NCI-H446 (cell line): ENCODE measurements at regions not wholly inside any gene's neighbourhood (a gene's known extent, or its start where the extent isn't known, plus 50 kb on each side); places are given as distances from the start of the nearest gene placed in this dataset.

ENCODE experiments used
- DNase-seq, 2 experiments: peaks; one replicate each; lab custom pipeline; 2025; lab: John Stamatoyannopoulos, UW

DNA sequence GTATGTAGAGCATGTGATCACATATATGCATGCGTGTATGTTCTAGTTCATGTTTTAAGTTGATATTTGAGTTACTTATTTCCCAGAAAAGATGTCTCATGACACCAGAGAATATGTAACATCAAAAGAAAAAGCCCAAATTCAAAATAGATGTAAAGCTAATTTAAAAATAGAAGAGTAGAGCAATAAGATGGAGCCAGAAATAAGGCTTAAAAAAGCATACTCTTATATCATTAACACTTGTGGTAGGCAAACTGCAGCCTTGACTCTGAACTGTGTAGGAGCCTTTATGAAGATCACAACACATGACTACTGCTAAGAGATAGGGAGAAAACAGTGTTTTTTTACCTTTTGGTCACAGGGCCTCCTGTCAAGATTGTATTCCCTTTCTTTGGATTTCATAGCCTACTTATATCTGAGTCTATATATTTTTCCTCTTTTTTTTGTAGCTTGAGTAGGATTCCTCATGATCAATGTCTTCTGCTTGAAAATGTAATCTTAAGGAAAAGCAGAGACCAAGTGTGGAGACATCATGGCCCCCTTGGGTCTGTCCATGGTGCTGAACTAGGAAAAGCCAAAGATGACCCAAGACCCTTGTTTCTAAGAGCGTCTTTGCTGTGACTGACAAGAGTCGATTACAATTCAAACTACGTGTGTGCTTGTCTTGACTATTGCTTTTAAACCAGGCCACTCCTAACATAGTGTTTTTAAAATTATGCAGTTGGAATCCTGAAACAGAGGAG is 390.4 kb downstream of the SHISA9 start:
- no peak for DNase-seq

DNA sequence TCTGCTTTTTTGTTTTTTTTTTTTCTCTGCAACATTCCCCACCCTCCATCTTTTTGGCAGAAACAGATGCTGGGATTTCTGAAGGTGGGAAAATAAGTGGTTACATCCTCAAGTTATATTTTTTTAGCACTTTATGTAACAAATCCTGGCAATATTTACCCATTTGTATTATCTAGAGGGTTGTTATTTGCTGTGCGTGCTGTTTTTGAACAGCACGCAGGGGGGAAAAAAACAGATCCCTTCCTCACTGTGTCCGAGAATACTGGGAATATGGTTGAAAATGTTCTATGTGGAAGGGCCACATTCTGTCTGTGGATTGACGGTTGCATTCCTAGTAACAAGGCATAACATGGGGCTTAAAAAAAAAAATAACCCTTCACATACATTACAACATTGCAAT is 394.8 kb downstream of the SHISA9 start:
- DNase-seq, result no peak

DNA sequence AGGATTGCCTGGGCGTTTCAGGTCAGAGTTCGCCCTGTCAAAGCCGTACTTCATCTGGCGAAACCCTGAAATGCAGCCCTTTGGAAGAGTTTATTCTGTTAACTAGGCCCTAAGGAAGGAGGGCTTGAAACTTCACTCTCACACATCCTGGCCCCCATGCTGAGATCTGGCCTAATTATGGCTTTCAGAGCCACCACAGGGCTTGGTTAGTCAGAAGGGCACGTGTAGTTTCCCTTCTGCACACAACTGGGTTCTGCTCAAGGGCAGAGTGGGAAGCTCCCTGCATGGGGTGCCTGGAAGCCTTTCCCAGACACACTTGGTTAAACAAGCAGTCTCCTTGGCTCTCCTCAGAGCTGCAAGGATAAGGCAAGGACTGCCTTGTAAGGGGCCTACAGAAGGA is 397.3 kb downstream of the SHISA9 start:
- DNase-seq, result no peak

DNA sequence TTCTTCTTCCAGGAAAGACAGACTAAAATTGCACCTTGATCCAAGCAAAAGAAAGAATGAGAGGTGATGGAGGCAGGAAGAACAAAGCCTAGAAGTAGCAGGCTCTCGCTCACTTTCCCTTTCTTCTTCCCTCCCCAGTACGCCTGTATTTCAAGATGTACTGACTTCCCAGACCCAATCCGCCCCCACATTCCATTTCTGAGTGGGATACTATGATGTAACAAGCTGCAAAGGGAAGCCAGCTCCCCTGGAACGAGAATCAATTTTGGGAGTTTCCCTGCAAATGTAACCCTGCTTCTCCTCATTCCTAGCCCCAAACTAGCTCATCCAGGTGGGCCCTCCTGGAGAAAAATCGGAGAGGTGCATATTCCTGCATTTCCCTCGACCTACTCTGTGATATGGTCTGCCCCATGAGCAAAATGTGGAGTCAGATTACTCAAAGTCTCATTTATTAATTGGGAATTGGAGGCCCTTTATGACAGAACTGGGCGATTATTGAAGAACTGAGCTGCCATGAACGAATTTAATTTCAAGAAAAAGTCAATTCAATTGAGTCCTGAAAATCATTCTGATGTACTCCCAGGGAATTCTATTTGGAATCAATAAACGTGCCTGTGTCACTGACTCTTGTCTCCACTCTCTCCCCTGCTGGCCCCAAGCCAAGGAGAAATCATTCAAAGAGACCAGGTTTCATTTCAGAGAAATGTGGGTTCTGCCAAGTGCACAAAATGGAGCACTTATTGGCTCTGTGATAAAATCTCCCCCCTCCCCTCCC is 398.9 kb downstream of the SHISA9 start:
- no peak for DNase-seq

DNA sequence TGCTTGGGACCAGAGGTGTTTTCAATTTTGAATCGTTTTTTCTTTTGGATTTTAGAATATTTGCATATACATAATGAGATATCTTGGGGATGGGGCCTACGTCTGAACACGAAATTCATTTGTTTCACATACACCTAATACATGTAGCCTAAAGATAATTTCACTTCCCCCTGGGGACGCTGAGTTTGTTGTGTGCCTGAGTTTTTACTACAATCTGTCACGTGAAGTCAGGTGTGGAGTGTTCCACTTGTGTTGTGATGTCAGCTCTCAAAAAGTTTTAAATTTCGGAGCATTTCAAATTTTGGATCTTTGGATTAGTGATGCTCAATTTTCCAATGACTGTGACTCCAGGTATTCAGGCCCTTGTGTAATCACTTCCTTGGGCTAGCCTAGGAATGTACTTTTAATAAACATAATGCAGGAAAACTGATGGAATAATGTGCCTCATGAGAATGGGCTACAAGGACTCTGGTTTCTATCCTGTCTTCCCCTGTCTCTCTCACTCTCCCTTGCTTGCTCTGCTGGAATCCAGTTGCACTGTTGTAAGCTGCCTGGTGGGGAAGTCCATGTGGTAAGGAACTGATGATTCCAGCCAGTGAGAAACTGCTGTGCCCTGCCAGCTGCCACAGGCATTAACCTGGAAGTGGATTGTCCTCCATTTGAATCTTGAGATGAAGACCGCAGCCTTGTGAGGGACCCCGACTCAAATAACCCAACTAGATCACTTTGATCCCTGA is 403.8 kb downstream of the SHISA9 start:
- DNase-seq, result no peak

DNA sequence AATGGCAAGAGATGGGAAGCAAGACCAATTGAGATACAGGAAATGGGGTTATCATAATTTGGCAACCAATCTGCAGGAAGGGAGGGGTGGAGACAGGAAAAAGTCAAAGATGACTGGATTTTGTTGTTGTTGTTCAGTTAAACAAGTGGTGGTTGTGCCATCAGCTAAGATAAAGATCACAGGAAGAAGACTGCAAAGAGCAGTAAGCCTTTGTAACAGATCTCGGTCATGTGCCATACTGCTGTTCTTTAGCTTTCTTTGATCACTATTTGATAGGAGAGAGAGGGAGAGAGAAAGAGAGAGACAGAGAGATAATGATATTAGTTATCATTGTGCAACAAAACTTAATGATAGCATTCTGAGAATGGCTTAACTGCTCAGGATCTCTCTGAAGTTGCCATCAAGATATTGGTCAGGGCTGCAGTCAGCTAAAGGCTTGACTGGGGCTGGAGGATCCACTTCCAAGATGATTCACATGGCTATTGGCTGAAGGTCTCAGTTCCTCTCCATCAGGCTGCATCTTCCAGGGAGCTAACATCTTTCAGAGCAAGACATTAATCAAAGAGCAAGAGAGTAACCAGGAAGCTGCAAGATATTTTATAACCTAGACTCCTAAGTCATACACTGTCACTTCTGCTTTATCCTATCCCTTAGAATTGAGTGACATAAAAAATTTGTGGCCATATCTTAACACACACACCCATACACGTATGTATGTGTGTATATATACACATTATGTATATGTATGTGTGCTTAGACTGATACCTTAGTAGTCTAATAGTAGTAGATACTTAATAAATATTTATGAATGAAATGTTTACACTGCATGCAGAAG is 405.0 kb downstream of the SHISA9 start:
- no peak for DNase-seq

DNA sequence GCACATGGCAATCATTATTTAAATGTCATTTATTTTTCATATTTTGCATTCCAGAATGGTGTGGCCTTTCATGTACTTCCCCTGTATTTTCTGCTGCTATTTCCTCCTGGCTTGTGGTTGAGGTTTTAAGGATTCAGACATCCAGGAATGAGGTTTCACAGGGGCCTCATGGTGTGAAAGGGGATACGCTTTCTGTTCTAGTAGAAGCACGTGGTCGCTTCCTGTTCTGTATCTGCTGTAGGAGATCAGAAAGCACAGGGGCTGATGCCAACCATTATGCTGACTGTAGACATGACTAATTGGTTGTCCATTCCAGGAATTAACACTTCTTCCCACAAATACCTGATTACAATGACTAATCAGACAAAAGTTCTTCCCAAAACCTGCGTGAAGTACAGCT is 405.9 kb downstream of the SHISA9 start:
- DNase-seq, result no peak

DNA sequence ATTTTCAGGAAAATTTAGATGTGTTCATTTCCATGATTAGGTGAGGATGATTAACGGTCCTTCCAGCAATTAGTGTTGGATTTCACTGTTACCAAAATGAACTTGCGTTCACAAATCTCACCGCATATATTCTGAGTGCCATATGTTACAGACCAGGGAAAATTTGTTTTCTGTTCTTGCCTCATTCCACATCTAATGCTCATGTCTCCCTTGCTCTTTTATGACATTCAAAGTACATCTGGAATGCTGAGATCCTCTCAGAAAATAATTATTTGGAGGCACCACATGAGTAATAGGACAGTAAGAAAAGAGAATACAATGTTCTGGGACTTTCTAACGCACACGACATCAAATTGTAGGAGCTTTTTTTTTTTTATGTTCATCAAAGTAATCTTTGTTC is 406.5 kb downstream of the SHISA9 start:
- DNase-seq, result no peak

DNA sequence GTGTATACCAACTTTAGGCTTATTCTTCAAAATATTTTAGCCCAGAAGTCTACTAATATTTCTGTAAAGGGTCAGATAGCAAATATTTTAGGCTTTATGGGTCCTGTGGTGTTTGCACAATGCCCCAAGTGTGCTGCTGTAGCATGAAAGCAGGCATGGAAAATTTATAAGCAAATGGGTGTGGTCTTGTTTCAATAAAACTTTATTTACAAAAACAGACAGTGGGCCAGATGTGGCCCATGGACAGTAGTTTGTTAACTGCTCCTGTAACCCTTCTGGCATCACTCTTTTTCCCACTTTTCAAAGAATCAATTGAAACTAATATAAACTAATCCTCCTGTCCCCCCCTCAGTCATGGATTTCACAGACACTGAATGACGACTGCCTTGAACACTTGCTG is 410.7 kb downstream of the SHISA9 start:
- DNase-seq, result no peak

DNA sequence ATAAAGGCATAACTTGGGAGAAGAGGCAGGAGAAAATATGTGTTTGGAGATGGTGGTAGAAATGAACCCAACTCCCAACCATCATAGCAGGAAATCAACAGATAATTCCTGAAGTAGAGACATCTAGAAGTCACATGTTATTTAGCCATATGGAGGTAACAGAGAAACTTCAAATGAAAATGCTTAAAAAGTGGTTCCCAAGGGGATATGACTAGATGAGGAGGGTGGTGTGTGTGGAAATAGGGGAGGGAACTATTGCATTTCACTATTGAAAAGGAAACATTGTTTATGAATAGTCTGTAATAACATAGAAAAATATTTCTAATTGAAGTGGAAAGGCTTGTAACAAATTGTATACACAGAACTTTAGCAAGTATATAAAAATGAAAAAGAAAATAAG is 412.0 kb downstream of the SHISA9 start:
- DNase-seq, result no peak

DNA sequence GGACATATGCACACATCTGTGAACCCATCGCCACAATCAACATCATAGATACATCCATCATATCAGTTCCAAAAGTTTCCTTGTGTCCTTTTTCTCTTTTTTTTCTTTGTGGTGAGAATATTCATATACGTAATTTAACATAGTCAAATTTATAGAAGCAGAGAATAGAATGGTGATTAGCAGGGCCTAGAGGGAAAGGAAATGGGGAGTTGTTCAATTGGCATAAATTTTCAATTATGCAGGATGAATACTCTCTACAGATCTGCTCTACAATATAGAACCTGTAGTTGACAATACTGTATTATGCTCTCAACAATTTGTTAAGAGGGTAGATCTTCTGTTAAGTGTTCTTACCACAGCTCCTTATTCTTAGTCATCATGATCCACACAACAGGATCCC is 413.2 kb downstream of the SHISA9 start:
- DNase-seq, result no peak

DNA sequence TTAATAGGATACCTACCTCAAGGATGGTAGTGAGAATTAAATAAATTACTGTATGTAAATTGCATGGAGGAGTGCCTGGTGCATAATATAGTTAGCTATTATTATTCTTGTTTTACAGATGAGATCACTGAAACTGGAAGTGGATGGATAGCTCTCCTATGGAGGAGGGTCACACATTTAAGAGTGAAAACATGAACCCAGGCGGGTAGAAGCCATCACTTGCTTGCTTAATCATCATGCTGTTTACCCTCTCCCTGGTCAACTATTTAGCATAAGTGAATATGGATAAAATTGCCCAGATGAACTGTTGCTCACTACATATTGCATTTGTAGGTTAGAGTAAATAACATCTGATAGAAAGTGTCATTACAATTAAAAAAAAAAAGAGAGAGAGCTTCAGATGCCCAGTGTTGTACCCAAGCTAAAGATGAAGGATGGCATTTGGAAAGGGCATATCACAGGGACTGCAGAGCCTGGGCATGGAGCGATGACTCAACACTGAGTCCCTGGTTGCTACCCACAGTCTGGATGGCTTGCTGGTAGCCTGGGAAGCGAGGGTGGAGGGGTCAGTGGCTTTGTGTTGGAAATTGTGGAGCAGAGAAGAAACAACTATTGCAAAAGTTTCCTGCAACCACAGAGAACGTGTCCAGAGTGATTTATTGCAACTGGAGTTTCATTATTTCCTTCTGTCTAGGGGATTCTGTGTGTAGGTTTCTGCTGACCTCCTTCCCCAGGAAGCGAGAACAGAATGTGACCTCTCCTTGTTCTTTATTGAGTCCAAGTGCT is 414.4 kb downstream of the SHISA9 start:
- DNase-seq, result no peak

DNA sequence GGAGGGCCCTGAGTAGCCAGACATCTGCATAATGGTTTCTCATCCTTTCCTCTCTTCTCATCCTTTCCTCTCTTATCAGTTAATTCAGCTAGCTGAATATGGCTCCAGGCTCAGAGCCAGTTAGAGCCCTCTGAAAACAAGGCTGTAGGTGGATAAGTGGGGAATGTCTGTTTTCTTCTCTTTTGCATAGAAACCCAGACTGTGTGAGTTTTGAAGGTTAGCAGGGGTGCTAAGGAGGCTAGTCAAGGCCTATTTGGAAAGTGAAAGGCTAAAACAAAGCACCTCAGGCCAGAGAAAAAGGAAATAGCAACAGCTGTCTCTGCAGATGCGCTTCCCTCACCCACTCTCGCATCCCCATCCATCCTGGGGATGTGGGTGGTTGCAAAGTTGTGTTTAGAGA is 420.9 kb downstream of the SHISA9 start:
- DNase-seq, result no peak

DNA sequence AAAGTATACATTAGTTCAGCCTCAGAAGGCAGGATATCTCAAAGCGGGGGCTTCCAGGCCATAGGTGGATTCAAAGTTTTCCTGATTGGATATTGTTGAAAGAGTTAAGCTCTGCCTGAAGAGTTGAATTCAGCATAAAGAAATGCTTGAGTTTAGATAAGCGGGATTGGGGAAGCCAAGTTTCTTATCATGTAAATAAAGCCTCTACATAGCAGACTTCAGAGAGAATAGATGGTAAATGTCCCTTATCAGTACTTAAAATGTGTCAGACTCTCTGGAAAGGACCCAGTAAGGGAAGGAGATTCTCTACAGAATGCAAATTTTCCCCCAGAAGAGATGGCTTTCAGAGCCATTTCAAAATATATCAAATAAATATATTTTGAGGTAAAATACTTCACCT is 423.5 kb downstream of the SHISA9 start:
- no peak for DNase-seq

DNA sequence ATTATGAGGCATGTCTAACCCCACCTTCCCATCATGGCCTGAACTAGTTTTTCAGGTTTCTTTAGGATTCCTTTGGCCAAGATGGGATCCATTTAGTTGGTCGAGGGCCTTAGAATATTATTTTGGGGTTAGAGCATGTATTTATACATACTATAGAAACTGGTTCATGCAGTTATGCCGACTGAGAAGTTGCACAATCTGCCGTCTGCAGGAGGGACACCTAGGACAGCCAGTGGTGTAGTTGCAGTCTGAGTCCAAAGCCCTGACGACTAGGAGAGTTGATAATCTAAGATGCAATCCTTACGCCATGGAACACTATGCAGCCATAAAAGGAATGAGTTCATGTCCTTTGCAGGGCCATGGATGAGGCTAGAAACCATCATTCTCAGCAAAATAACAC is 424.0 kb downstream of the SHISA9 start:
- DNase-seq, result no peak

DNA sequence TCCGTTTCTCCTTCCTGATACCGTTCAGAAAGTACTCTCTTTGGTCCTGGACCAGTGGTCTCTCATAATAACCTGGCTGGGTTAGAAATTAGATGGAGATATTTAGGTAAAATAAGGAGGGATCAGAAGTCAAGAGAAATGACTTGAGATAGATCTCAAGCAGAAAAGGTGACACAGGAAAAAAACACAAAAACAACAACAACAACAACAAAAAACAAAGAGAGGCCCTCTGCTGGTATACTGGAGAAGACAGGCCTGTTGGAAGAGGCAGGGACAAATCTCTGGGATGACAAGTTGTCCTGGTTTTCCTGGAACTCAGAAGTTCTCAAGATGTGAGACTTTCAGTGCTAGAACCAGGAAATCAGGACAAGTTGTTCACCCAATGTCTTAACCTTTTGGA is 430.5 kb downstream of the SHISA9 start:
- no peak for DNase-seq

DNA sequence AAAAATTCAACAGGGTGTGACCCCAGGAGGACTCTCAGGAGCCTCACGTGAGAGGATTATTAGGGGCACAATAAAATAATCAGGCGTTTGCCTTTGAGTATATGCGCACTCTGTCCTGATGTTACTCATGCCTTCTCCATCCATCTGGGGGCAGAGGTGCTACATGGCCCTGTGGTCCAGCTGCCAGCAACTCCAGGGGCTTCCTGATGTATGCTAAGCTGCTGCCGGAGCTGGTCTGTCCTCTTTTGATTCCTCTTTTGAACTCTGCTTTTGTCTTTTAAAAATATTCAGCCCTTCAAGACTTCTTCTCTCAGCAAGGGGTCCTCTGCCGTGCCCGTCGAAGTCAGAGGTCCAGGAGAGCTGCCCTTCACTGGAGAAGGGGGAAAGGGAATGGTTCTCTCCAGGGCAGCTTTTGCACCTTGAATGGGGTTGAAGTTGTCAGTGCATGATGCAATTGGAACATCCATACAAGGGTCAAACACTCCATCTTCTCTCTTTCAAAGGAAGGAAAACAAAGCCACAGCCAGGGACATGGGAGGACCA is 431.4 kb downstream of the SHISA9 start:
- no peak for DNase-seq

DNA sequence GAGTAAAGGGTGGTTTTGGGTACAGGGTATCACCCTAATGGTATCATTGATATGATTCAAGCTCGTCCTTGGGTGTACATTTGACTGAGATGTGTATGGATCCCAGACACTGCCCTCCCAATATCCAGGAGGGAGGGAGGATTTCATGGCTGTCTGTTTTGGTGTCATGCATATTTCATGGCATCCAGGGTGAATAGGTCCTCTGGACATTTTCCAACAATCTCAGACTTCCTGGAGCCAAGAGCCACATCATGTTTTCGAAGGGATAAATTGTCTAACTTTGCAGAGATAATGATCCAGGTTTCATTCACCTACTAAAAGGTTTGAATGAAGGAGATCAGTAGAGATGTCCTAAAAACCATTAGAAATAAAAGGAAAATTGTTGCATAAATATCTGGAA is 431.9 kb downstream of the SHISA9 start:
- DNase-seq, result peak in 1 of 2 experiments; percentile 11

DNA sequence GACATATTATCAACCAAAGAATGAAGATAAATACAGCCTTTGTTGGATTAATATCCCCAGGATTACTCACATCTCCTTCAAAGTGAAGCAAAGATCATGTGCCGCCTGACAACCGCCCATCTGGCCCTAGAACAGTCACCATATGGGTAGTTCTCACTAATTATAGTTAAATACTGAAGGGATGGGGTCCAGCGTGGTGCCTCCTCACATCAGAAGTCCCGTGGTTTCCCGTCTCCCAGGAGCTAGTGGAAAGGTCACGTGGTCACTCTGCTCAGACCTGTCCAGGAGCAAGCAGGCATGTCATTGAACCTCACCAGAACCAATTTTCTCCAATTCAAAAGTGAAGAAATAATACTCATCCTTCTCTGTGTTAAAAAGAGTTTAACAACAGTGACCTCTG is 434.5 kb downstream of the SHISA9 start:
- peak; percentile 11 to 58 for DNase-seq

DNA sequence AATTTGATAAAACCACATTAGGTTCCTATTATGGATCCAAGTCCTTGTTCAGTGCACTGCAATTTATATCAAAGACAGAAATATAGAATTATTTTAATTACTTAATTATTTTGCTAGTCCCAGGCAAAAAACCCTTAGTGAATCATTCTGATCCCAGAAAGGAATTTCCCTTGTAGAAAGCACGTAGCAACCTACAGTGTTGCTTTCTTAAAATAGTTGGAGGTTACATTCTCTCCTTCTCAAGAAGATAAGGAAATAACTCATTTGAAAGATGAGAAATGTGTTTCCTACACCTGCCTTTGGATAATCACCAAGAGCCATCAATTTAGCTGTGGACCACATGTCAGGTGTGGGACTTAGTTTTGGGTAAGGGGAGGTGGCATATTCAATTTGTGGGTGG is 434.9 kb downstream of the SHISA9 start:
- DNase-seq, result no peak
